Thyroid gland (tissue), 4 donors: ENCODE measurements at regions not wholly inside any gene's neighbourhood (a gene's known extent, or its start where the extent isn't known, plus 50 kb on each side); places are given as distances from the start of the nearest gene placed in this dataset.
"Not testable (repeated sequence)": the region's sequence is repeated elsewhere in the genome, so short reads cannot be mapped to it uniquely, and the experiment has no call there.

Experiments
- DNase-seq, 2 donors: peaks; one replicate each; pipeline ENCODE4 v3.0.0-alpha.2; 2019
- H3K27ac ChIP-seq, 3 donors: fragments of 200-600 bp; sonication (generic); 1 replicate in 2 of 3; 2 replicates in 1 of 3; pipeline ENCODE4 v1.5.1; 2016 to 2019; ENCODE audit warnings: mild to moderate bottlenecking in 1 of 3, moderate library complexity in 1 of 3
- H3K27me3 ChIP-seq: fragments of 200-600 bp; sonication (generic); one replicate; pipeline ENCODE4 v1.5.1; 2019
- H3K36me3 ChIP-seq, 2 donors: fragments of 200-600 bp; sonication (generic); one replicate each; pipeline ENCODE4 v1.5.1; 2016 to 2019
- H3K4me1 ChIP-seq, 2 donors: fragments of 200-600 bp; sonication (generic); one replicate each; pipeline ENCODE4 v1.5.1; 2017 to 2019
- H3K4me3 ChIP-seq, 3 donors: fragments of 200-600 bp; sonication (generic); replicated peaks in 1 of 3; 1 replicate in 2 of 3; 2 replicates in 1 of 3; pipeline ENCODE4 v1.5.1; 2016; ENCODE audit warnings: mild to moderate bottlenecking in 1 of 3
- H3K9me3 ChIP-seq: fragments of 200-600 bp; sonication (generic); one replicate; pipeline ENCODE4 v1.5.1; 2017
- CTCF ChIP-seq, 6 experiments: fragments of 200-600 bp in 3 of 6; fragments of 450-650 bp in 3 of 6; sonication (generic) in 3 of 6; IDR thresholded peaks; one replicate each; pipeline ENCODE4 v1.5.1; 2016 to 2019; ENCODE audit warnings: antibody characterized with exemption in 6 of 6, mild to moderate bottlenecking in 2 of 6, inconsistent platforms in 1 of 6, moderate library complexity in 1 of 6
- POLR2A ChIP-seq, 2 donors: fragments of 450-650 bp; IDR thresholded peaks; one replicate each; pipeline ENCODE4 v1.6.1; 2017; ENCODE audit warnings: antibody characterized with exemption in 2 of 2, mild to moderate bottlenecking in 2 of 2, moderate library complexity in 1 of 2
- WGBS, 2 donors: methylation state at CpG; one replicate each; pipeline ENCODE4 v1.1.5; 2017; 5-methylcytosine and 5-hydroxymethylcytosine counted together
- intact Hi-C: fragments of 100-400 bp; cut with DNase I; formaldehyde crosslinking; loops from one replicate; pipeline ENCODE4 v1.15.1; 2023

GRCh38 chr15:26029146-26029545, 166.0 kb upstream of the ATP10A start:
- Histone ChIP-seq H3K27ac (no peak overlapping the region), H3K27me3 (no peaks in the 10 kb centered on the region), H3K9me3 (no peaks in the 10 kb centered on the region), H3K36me3 (no peaks in the 10 kb centered on the region), H3K4me1 (no peaks in the 10 kb centered on the region), H3K4me3 (no peak overlapping the region)
- TF ChIP-seq POLR2A (IDR thresholded peaks at IDR 0.05) = no peak
- TF ChIP-seq CTCF (IDR thresholded peaks at IDR 0.05) = no peak
- no peak for DNase-seq
- WGBS, 2 donors = 83 to 91% methylated on average over 6 of the region's 6 CpGs
- intact Hi-C loops = no loop called here

- WGBS, 2 donors = 60 to 62% methylated on average over 13 of the region's 13 CpGs
- Histone ChIP-seq H3K27me3 (no peaks in the 10 kb centered on the region), H3K4me3 (no peak overlapping the region), H3K4me1 (no peaks in the 10 kb centered on the region), H3K27ac (no peak overlapping the region), H3K9me3 (no peaks in the 10 kb centered on the region), H3K36me3 (no peaks in the 10 kb centered on the region)
- no peak for TF ChIP-seq POLR2A (IDR thresholded peaks at IDR 0.05)
- no peak for TF ChIP-seq CTCF (IDR thresholded peaks at IDR 0.05)
- intact Hi-C loops = no loop called here
- DNase-seq = no peak
Observed at GRCh38 chr15:26028086-26028740, 165.1 kb upstream of the ATP10A start.

- H3K27me3 ChIP-seq, H3K4me3 ChIP-seq, H3K4me1 ChIP-seq, DNase-seq, H3K27ac ChIP-seq, intact Hi-C loops, H3K36me3 ChIP-seq, H3K9me3 ChIP-seq: not testable (repeated sequence)
- 71 to 81% methylated on average over 3 of the region's 3 CpGs for WGBS, 2 donors
Observed at GRCh38 chr15:26026671-26027070, 163.5 kb upstream of the ATP10A start.

GRCh38 chr15:26024241-26024640, 161.1 kb upstream of the ATP10A start:
- no peaks in the 10 kb centered on the region for H3K36me3 ChIP-seq
- no peak overlapping the region for H3K27ac ChIP-seq
- H3K9me3 ChIP-seq = no peaks in the 10 kb centered on the region
- no peaks in the 10 kb centered on the region for H3K4me1 ChIP-seq
- no peak overlapping the region for H3K4me3 ChIP-seq
- TF ChIP-seq POLR2A (IDR thresholded peaks at IDR 0.05) (no peak), CTCF (IDR thresholded peaks at IDR 0.05) (no peak)
- intact Hi-C loops = no loop called here
- 90 to 96% methylated on average over 4 of the region's 4 CpGs for WGBS, 2 donors
- DNase-seq = no peak
- H3K27me3 ChIP-seq = no peaks in the 10 kb centered on the region

- intact Hi-C loops = no loop called here
- WGBS, 2 donors = 80 to 90% methylated on average over 5 of the region's 5 CpGs
Observed at GRCh38 chr15:26023691-26024090, 160.6 kb upstream of the ATP10A start.

More at GRCh38 chr15:26023691-26024090, 160.6 kb upstream of the ATP10A start:
- Histone ChIP-seq H3K27ac (no peak overlapping the region), H3K27me3 (no peaks in the 10 kb centered on the region), H3K4me1 (no peaks in the 10 kb centered on the region), H3K4me3 (no peak overlapping the region), H3K9me3 (no peaks in the 10 kb centered on the region), H3K36me3 (no peaks in the 10 kb centered on the region)
- TF ChIP-seq CTCF (IDR thresholded peaks at IDR 0.05) = no peak
- TF ChIP-seq POLR2A (IDR thresholded peaks at IDR 0.05) = no peak
- DNase-seq = no peak
